K562 (cell line): ENCODE measurements at regions not wholly inside any gene's neighbourhood (a gene's known extent, or its start where the extent isn't known, plus 50 kb on each side); places are given as distances from the start of the nearest gene placed in this dataset.

Experiments used
- AFF1 ChIP-seq, 2 experiments: fragments of 450-650 bp; IDR thresholded peaks; 2 replicates each; pipeline ENCODE4 v1.6.1; 2018; ENCODE audit warnings: mild to moderate bottlenecking in 2 of 2, low read depth in 1 of 2; ENCODE audit not compliant: partially characterized antibody in 2 of 2
- E2F4 ChIP-seq: sonication (generic); formaldehyde crosslinking; IDR thresholded peaks from 2 replicates; pipeline ENCODE4 v1.8.0; 2022; ENCODE audit warnings: mild to moderate bottlenecking, low read depth, missing genetic modification reagents
- MED1 ChIP-seq: sonication (generic); formaldehyde crosslinking; IDR thresholded peaks from 2 replicates; pipeline ENCODE4 v1.8.1; 2023; ENCODE audit warnings: missing genetic modification reagents, borderline replicate concordance
- SAP30 ChIP-seq: fragments of 200-600 bp; sonication (generic); IDR thresholded peaks from 2 replicates; pipeline ENCODE4 v1.6.1; 2012; ENCODE audit warnings: borderline replicate concordance, low read depth, mild to moderate bottlenecking, moderate library complexity, low read length, control low read depth, inconsistent platforms; ENCODE audit not compliant: insufficient read depth, poor library complexity, severe bottlenecking
- SIN3A ChIP-seq, 2 experiments: fragments of 150-350 bp in 1 of 2; IDR thresholded peaks; 2 replicates each; pipeline ENCODE4 v1.6.1; 2011 to 2016; ENCODE audit warnings: borderline replicate concordance in 2 of 2, low read depth in 2 of 2, low read length in 2 of 2, mild to moderate bottlenecking in 2 of 2, moderate library complexity in 2 of 2; ENCODE audit not compliant: control insufficient read depth in 1 of 2
- SLC30A9 ChIP-seq: fragments of 250-450 bp; sonication (Bioruptor Pico); IDR thresholded peaks from 2 replicates; pipeline ENCODE4 v1.8.0; 2022; ENCODE audit warnings: mild to moderate bottlenecking, moderate library complexity

GRCh38 chr3:20322085-20322484 lies 136.1 kb upstream of the SGO1 start:
- no peak for TF ChIP-seq MED1
- no peak for TF ChIP-seq E2F4 (CRISPR knock-in tag)
- TF ChIP-seq AFF1 (IDR thresholded peaks at IDR 0.05; ENCODE audit: low read depth in 1 of 2, partially characterized antibody in 2 of 2) = no peak
- TF ChIP-seq SAP30 = no peak
- no peak for TF ChIP-seq SLC30A9
- TF ChIP-seq SIN3A (IDR thresholded peaks at IDR 0.05; ENCODE audit: borderline replicate concordance in 2 of 2, control insufficient read depth in 1 of 2, low read depth in 2 of 2, low read length in 2 of 2) = no peak
